GM23338 (cell line): ENCODE measurements at regions not wholly inside any gene's neighbourhood (a gene's known extent, or its start where the extent isn't known, plus 50 kb on each side); places are given as distances from the start of the nearest gene placed in this dataset.

Experiments
- CREB1 ChIP-seq: fragments of 250-450 bp; sonication (Bioruptor Pico); IDR thresholded peaks from 2 replicates; pipeline ENCODE4 v1.5.0; 2020; ENCODE audit warnings: low read depth, mild to moderate bottlenecking, moderate library complexity
- CTCF ChIP-seq, 2 experiments: fragments of 200-600 bp in 1 of 2; sonication (generic) in 1 of 2; conservative IDR thresholded peaks; 2 replicates each; pipeline versions ENCODE4 v1.5.1 to v1.6.1; 2016 to 2017; ENCODE audit warnings: antibody characterized with exemption in 2 of 2, low read depth in 2 of 2, mild to moderate bottlenecking in 2 of 2, moderate library complexity in 1 of 2
- ETS1 ChIP-seq: IDR thresholded peaks from 2 replicates; pipeline ENCODE4 v1.6.1; 2016; ENCODE audit warnings: antibody characterized with exemption
- EZH2 ChIP-seq: fragments of 200-600 bp; sonication (generic); IDR thresholded peaks from one replicate; pipeline ENCODE4 v1.8.0; 2017; ENCODE audit warnings: antibody characterized with exemption, mild to moderate bottlenecking, low read depth; ENCODE audit not compliant: unreplicated experiment
- EZH2phosphoT487 ChIP-seq: fragments of 200-600 bp; sonication (generic); IDR thresholded peaks from one replicate; pipeline ENCODE4 v1.8.1; 2018; ENCODE audit warnings: antibody characterized with exemption; ENCODE audit not compliant: unreplicated experiment
- JUNB ChIP-seq: IDR thresholded peaks from one replicate; pipeline ENCODE4 v1.6.1; 2016; ENCODE audit warnings: antibody characterized with exemption; ENCODE audit not compliant: unreplicated experiment
- POLR2AphosphoS5 ChIP-seq: IDR thresholded peaks from 2 replicates; pipeline ENCODE4 v1.6.1; 2016; ENCODE audit warnings: antibody characterized with exemption, low read depth
- REST ChIP-seq: IDR thresholded peaks from one replicate; pipeline ENCODE4 v1.6.1; 2018; ENCODE audit warnings: antibody characterized with exemption; ENCODE audit not compliant: unreplicated experiment
- STAT1 ChIP-seq: IDR thresholded peaks from one replicate; pipeline ENCODE4 v1.6.1; 2016; ENCODE audit warnings: antibody characterized with exemption; ENCODE audit not compliant: unreplicated experiment
- ZNF114 ChIP-seq: fragments of 250-450 bp; sonication (Bioruptor Pico); IDR thresholded peaks from 2 replicates; pipeline ENCODE4 v1.5.0; 2020; ENCODE audit warnings: mild to moderate bottlenecking, moderate library complexity
- ZNF331 ChIP-seq: fragments of 250-450 bp; sonication (Bioruptor Pico); IDR thresholded peaks from 2 replicates; pipeline ENCODE4 v1.5.0; 2020; ENCODE audit warnings: low read depth, mild to moderate bottlenecking, moderate library complexity
- ZNF462 ChIP-seq: fragments of 250-450 bp; sonication (Bioruptor Pico); IDR thresholded peaks from 2 replicates; pipeline ENCODE4 v1.5.0; 2020; ENCODE audit warnings: mild to moderate bottlenecking, moderate library complexity

- TF ChIP-seq CTCF (conservative IDR thresholded peaks at IDR 0.05; ENCODE audit: low read depth in 2 of 2) (no peak), ZNF331 (no peak), POLR2AphosphoS5 (no peak), REST (no peak), CREB1 (CRISPR knock-in tag) (no peak), EZH2 (no peak), EZH2phosphoT487 (no peak), ETS1 (no peak), JUNB (no peak), STAT1 (no peak), ZNF114 (no peak), ZNF462 (CRISPR knock-in tag) (no peak)
These were observed 879.9 kb downstream of the ARAP2 start for GRCh38 chr4:35364321-35364870.
